GM23338 (cell line): ENCODE measurements at regions not wholly inside any gene's neighbourhood (a gene's known extent, or its start where the extent isn't known, plus 50 kb on each side); places are given as distances from the start of the nearest gene placed in this dataset.

ENCODE experiments used
- ATAC-seq: fragments of 200-7000 bp; cut with Tn5 transposase; 3 replicates; pipeline ENCODE4 v1.9.1; 2020
- DNase-seq: peaks from one replicate; pipeline ENCODE4 v3.0.0-alpha.2; 2015; ENCODE audit warnings: low spot score
- H2AFZ ChIP-seq: fragments of 200-600 bp; sonication (generic); 2 replicates; pipeline ENCODE4 v1.8.0; 2016; ENCODE audit warnings: antibody characterized with exemption, mild to moderate bottlenecking, moderate library complexity
- H3F3A ChIP-seq: fragments of 200-600 bp; sonication (generic); replicated peaks from 2 replicates; pipeline ENCODE4 v1.8.0; 2017; ENCODE audit warnings: antibody characterized with exemption, mixed run types, low read depth
- H3K27ac ChIP-seq: fragments of 200-600 bp; sonication (generic); 2 replicates; pipeline ENCODE4 v1.6.1; 2016; ENCODE audit warnings: low read depth
- H3K27me3 ChIP-seq: fragments of 200-600 bp; sonication (generic); 2 replicates; pipeline ENCODE4 v1.8.0; 2016; ENCODE audit warnings: mild to moderate bottlenecking, mixed run types, moderate library complexity; ENCODE audit not compliant: insufficient read depth
- H3K36me3 ChIP-seq: fragments of 200-600 bp; sonication (generic); 2 replicates; pipeline ENCODE4 v1.8.0; 2016; ENCODE audit warnings: mild to moderate bottlenecking; ENCODE audit not compliant: insufficient read depth
- H3K4me1 ChIP-seq: fragments of 200-600 bp; sonication (generic); 2 replicates; pipeline ENCODE4 v1.8.0; 2016; ENCODE audit warnings: mild to moderate bottlenecking, moderate library complexity; ENCODE audit not compliant: insufficient read depth
- H3K4me2 ChIP-seq: fragments of 200-600 bp; sonication (generic); 2 replicates; pipeline ENCODE4 v1.7.1; 2017; ENCODE audit warnings: mixed run types
- H3K4me3 ChIP-seq: fragments of 200-600 bp; sonication (generic); 2 replicates; pipeline ENCODE4 v1.6.1; 2016; ENCODE audit warnings: mixed run types
- H3K79me2 ChIP-seq: fragments of 200-600 bp; sonication (generic); replicated peaks from 2 replicates; pipeline ENCODE4 v1.8.0; 2017; ENCODE audit warnings: mild to moderate bottlenecking; ENCODE audit not compliant: insufficient read depth
- H3K9me2 ChIP-seq: fragments of 200-600 bp; sonication (generic); 2 replicates; pipeline ENCODE4 v1.8.0; 2017; ENCODE audit not compliant: insufficient read depth
- H4K20me1 ChIP-seq: fragments of 200-600 bp; sonication (generic); replicated peaks from 2 replicates; pipeline ENCODE4 v1.8.0; 2017; ENCODE audit warnings: mild to moderate bottlenecking; ENCODE audit not compliant: insufficient read depth
- H3K27ac Mint-ChIP-seq: 2 replicates; pipeline ENCODE4 v1.8.0; 2020; ENCODE audit warnings: inconsistent platforms, mild to moderate bottlenecking, moderate library complexity, mixed read lengths
- H3K27me3 Mint-ChIP-seq: 3 replicates; pipeline ENCODE4 v1.8.0; 2022; ENCODE audit warnings: low read depth, mild to moderate bottlenecking, moderate library complexity, mixed read lengths, inconsistent platforms; ENCODE audit not compliant: insufficient read depth, poor library complexity
- H3K36me3 Mint-ChIP-seq: 3 replicates; pipeline ENCODE4 v1.8.0; 2021; ENCODE audit warnings: low read depth, mild to moderate bottlenecking, inconsistent platforms, moderate library complexity, mixed read lengths
- H3K4me1 Mint-ChIP-seq: 3 replicates; pipeline ENCODE4 v1.8.0; 2020; ENCODE audit warnings: mild to moderate bottlenecking, inconsistent platforms, mixed read lengths
- H3K4me3 Mint-ChIP-seq: 3 replicates; pipeline ENCODE4 v1.8.0; 2021; ENCODE audit warnings: moderate library complexity, mild to moderate bottlenecking, inconsistent platforms, mixed read lengths
- H3K9me3 Mint-ChIP-seq: 3 replicates; pipeline ENCODE4 v1.8.0; 2020; ENCODE audit warnings: moderate library complexity, mild to moderate bottlenecking, inconsistent platforms, mixed read lengths
- CTCF ChIP-seq, 2 experiments: fragments of 200-600 bp in 1 of 2; sonication (generic) in 1 of 2; conservative IDR thresholded peaks; 2 replicates each; pipeline versions ENCODE4 v1.5.1 to v1.6.1; 2016 to 2017; ENCODE audit warnings: antibody characterized with exemption in 2 of 2, low read depth in 2 of 2, mild to moderate bottlenecking in 2 of 2, moderate library complexity in 1 of 2
- EZH2phosphoT487 ChIP-seq: fragments of 200-600 bp; sonication (generic); IDR thresholded peaks from one replicate; pipeline ENCODE4 v1.8.1; 2018; ENCODE audit warnings: antibody characterized with exemption; ENCODE audit not compliant: unreplicated experiment
- ZNF462 ChIP-seq: fragments of 250-450 bp; sonication (Bioruptor Pico); IDR thresholded peaks from 2 replicates; pipeline ENCODE4 v1.5.0; 2020; ENCODE audit warnings: mild to moderate bottlenecking, moderate library complexity

GRCh38 chr1:195939844-195940243 lies 668.4 kb downstream of the KCNT2 start:
- H3K27me3 ChIP-seq: no peaks in the 10 kb centered on the region
- H3K79me2 ChIP-seq: no peaks in the 10 kb centered on the region
- ATAC-seq (peak; percentile 97), DNase-seq (peak; percentile 83)
- no peaks in the 10 kb centered on the region for H3F3A ChIP-seq
- Mint-ChIP-seq H3K27me3 (no peaks in the 10 kb centered on the region), H3K9me3 (no peaks in the 10 kb centered on the region), H3K36me3 (no peaks in the 10 kb centered on the region), H3K27ac (peak overlapping the region; percentile 89), H3K4me3 (no peak overlapping the region), H3K4me1 (peaks cover 15% of the 10 kb centered on the region)
- TF ChIP-seq CTCF (conservative IDR thresholded peaks at IDR 0.05; ENCODE audit: low read depth in 2 of 2) (peak; percentile 71 to 85), ZNF462 (CRISPR knock-in tag) (0 out of 2 replicates have a peak, but pooled peaks have one; percentile 12), EZH2phosphoT487 (no peak)
- no peaks in the 10 kb centered on the region for H3K36me3 ChIP-seq
- H3K9me2 ChIP-seq: no peaks in the 10 kb centered on the region
- peak overlapping the region; percentile 72; the same call in 1 of the 2 replicates for H2AFZ ChIP-seq
- peaks cover 3% of the 10 kb centered on the region; the same call in 1 of the 2 replicates for H3K4me1 ChIP-seq
- H4K20me1 ChIP-seq: no peaks in the 10 kb centered on the region
- H3K4me3 ChIP-seq: no peak overlapping the region
- H3K27ac ChIP-seq: no peak overlapping the region; the same call in 1 of the 2 replicates
- H3K4me2 ChIP-seq: no peak overlapping the region
